ENCODE measurements at regions not wholly inside any gene's neighbourhood (a gene's known extent, or its start where the extent isn't known, plus 50 kb on each side); places are given as distances from the start of the nearest gene placed in this dataset.

GRCh38 chr4:182126096-182126495, 117.1 kb upstream of the TENM3 start:
- no peak for DNase-seq (ENCODE audit: low read depth in 2 of 2)

GRCh38 chr4:182126603-182127002, 116.6 kb upstream of the TENM3 start:
- no peak for DNase-seq (ENCODE audit: low read depth in 2 of 2)

- no peak for DNase-seq (ENCODE audit: low read depth in 2 of 2)
These were observed 110.2 kb upstream of the TENM3 start for GRCh38 chr4:182133033-182133432.

- DNase-seq (ENCODE audit: low read depth in 2 of 2) = no peak
These were observed 108.9 kb upstream of the TENM3 start for GRCh38 chr4:182134261-182134660.

- no peak for DNase-seq (ENCODE audit: low read depth in 2 of 2)
These were observed 107.0 kb upstream of the TENM3 start for GRCh38 chr4:182136201-182136600.

GRCh38 chr4:182137343-182137742, 105.9 kb upstream of the TENM3 start:
- peak in 1 of 2 experiments; percentile 33 for DNase-seq (ENCODE audit: low read depth in 2 of 2)

- no peak for DNase-seq (ENCODE audit: low read depth in 2 of 2)
These were observed 103.7 kb upstream of the TENM3 start for GRCh38 chr4:182139491-182139890.

- no peak for DNase-seq (ENCODE audit: low read depth in 2 of 2)
These were observed 102.7 kb upstream of the TENM3 start for GRCh38 chr4:182140547-182140946.

GRCh38 chr4:182141061-182141460, 102.1 kb upstream of the TENM3 start:
- no peak for DNase-seq (ENCODE audit: low read depth in 2 of 2)

GRCh38 chr4:182142176-182143085, 100.8 kb upstream of the TENM3 start:
- DNase-seq (ENCODE audit: low read depth in 2 of 2) = no peak

- no peak for DNase-seq (ENCODE audit: low read depth in 2 of 2)
These were observed 99.9 kb upstream of the TENM3 start for GRCh38 chr4:182143086-182143821.

GRCh38 chr4:182143822-182144625, 99.2 kb upstream of the TENM3 start:
- DNase-seq (ENCODE audit: low read depth in 2 of 2) = peak; percentile 78 to 82

GRCh38 chr4:182144626-182145333, 98.4 kb upstream of the TENM3 start:
- no peak for DNase-seq (ENCODE audit: low read depth in 2 of 2)

GRCh38 chr4:182145334-182145905, 97.8 kb upstream of the TENM3 start:
- no peak for DNase-seq (ENCODE audit: low read depth in 2 of 2)

- DNase-seq (ENCODE audit: low read depth in 2 of 2) = no peak
These were observed 95.8 kb upstream of the TENM3 start for GRCh38 chr4:182147391-182147790.

- DNase-seq (ENCODE audit: low read depth in 2 of 2) = no peak
These were observed 92.6 kb upstream of the TENM3 start for GRCh38 chr4:182150645-182151044.

GRCh38 chr4:182155806-182156205, 87.4 kb upstream of the TENM3 start:
- no peak for DNase-seq (ENCODE audit: low read depth in 2 of 2)

GRCh38 chr4:182163180-182163579, 80.0 kb upstream of the TENM3 start:
- no peak for DNase-seq (ENCODE audit: low read depth in 2 of 2)

GRCh38 chr4:182169572-182169971, 73.6 kb upstream of the TENM3 start:
- no peak for DNase-seq (ENCODE audit: low read depth in 2 of 2)

GRCh38 chr4:182169987-182170386, 73.2 kb upstream of the TENM3 start:
- DNase-seq (ENCODE audit: low read depth in 2 of 2) = no peak

GRCh38 chr4:182170417-182170935, 72.7 kb upstream of the TENM3 start:
- no peak for DNase-seq (ENCODE audit: low read depth in 2 of 2)
